GM12878 (cell line): ENCODE measurements at regions not wholly inside any gene's neighbourhood (a gene's known extent, or its start where the extent isn't known, plus 50 kb on each side); places are given as distances from the start of the nearest gene placed in this dataset.

Experiments
- BHLHE40 ChIP-seq, 2 experiments: fragments of 450-650 bp in 1 of 2; IDR thresholded peaks; 2 replicates each; pipeline ENCODE4 v1.6.1; 2011 to 2017; ENCODE audit warnings: low read depth in 2 of 2, borderline replicate concordance in 1 of 2, improper control_type of control experiment in 1 of 2, low read length in 1 of 2, mild to moderate bottlenecking in 1 of 2
- CEBPB ChIP-seq, 2 experiments: fragments of 150-350 bp in 1 of 2; IDR thresholded peaks; 2 replicates each; pipeline ENCODE4 v1.6.1; 2012 to 2014; ENCODE audit warnings: low read depth in 2 of 2, low read length in 2 of 2, borderline replicate concordance in 1 of 2, inconsistent platforms in 1 of 2
- CTCF ChIP-seq, 3 experiments: IDR thresholded peaks in 2 of 3; conservative IDR thresholded peaks in 1 of 3; 2 replicates each; pipeline ENCODE4 v1.5.1; 2011; ENCODE audit warnings: low read depth in 3 of 3, low read length in 3 of 3, mild to moderate bottlenecking in 3 of 3, control low read depth in 2 of 3, moderate library complexity in 2 of 3, inconsistent platforms in 1 of 3, mixed read lengths in 1 of 3; ENCODE audit not compliant: control insufficient read depth in 2 of 3, insufficient read depth in 1 of 3; ENCODE audit errors: extremely low read depth in 1 of 3
- MAX ChIP-seq: IDR thresholded peaks from 2 replicates; pipeline ENCODE4 v1.6.1; 2012; ENCODE audit warnings: low read depth, low read length, improper control_type of control experiment
- NBN ChIP-seq: fragments of 450-650 bp; IDR thresholded peaks from 2 replicates; pipeline ENCODE4 v1.6.1; 2016
- NR2C2 ChIP-seq: IDR thresholded peaks from 2 replicates; pipeline ENCODE4 v1.6.1; 2011; ENCODE audit warnings: borderline replicate concordance, low read depth; ENCODE audit not compliant: control insufficient read depth, insufficient read length
- PAX8 ChIP-seq: fragments of 450-650 bp; IDR thresholded peaks from 2 replicates; pipeline ENCODE4 v1.6.1; 2017; ENCODE audit warnings: mild to moderate bottlenecking, moderate library complexity
- POLR2A ChIP-seq: IDR thresholded peaks from 2 replicates; pipeline ENCODE4 v1.6.1; 2011; ENCODE audit warnings: low read depth, mild to moderate bottlenecking, low read length
- POLR2AphosphoS2 ChIP-seq: IDR thresholded peaks from 2 replicates; pipeline ENCODE4 v1.6.1; 2011; ENCODE audit warnings: low read depth, mild to moderate bottlenecking, low read length, improper control_type of control experiment, moderate library complexity
- STAT3 ChIP-seq: IDR thresholded peaks from 2 replicates; pipeline ENCODE4 v1.6.1; 2011; ENCODE audit warnings: low read depth, low read length, improper control_type of control experiment
- TCF3 ChIP-seq: IDR thresholded peaks from 2 replicates; pipeline ENCODE4 v1.6.1; 2012; ENCODE audit warnings: low read depth, mild to moderate bottlenecking, low read length, borderline replicate concordance; ENCODE audit not compliant: insufficient read depth
- TCF7 ChIP-seq: IDR thresholded peaks from 2 replicates; pipeline ENCODE4 v1.6.1; 2014; ENCODE audit warnings: antibody characterized with exemption, borderline replicate concordance
- ZNF687 ChIP-seq: fragments of 450-650 bp; IDR thresholded peaks from 2 replicates; pipeline ENCODE4 v1.6.1; 2017; ENCODE audit warnings: mild to moderate bottlenecking, moderate library complexity

- TF ChIP-seq TCF7, result no peak
- peak; percentile 60; the same call in 1 of the 2 replicates for TF ChIP-seq NBN
- no peak for TF ChIP-seq STAT3
- TF ChIP-seq ZNF687, result peak; percentile 98
- no peak for TF ChIP-seq PAX8
- TF ChIP-seq BHLHE40 (IDR thresholded peaks at IDR 0.05; ENCODE audit: borderline replicate concordance in 1 of 2, low read depth in 2 of 2, low read length in 1 of 2), result peak; percentile 99 to 100
- peak; percentile 79; the same call in 1 of the 2 replicates for TF ChIP-seq TCF3
- TF ChIP-seq CTCF (IDR thresholded peaks at IDR 0.05 in 2 of 3, conservative IDR thresholded peaks at IDR 0.05 in 1 of 3; ENCODE audit: control insufficient read depth in 2 of 3, extremely low read depth in 1 of 3, insufficient read depth in 1 of 3, low read depth in 3 of 3, low read length in 3 of 3), result peak; percentile 70 to 79 (median 73)
- TF ChIP-seq CEBPB (IDR thresholded peaks at IDR 0.05; ENCODE audit: borderline replicate concordance in 1 of 2, low read depth in 2 of 2, low read length in 2 of 2), result no peak
- peak; percentile 66; the same call in 1 of the 2 replicates for TF ChIP-seq POLR2AphosphoS2
- peak; percentile 81 for TF ChIP-seq POLR2A
- peak; percentile 80; the same call in 1 of the 2 replicates for TF ChIP-seq MAX
- no peak for TF ChIP-seq NR2C2
These were observed 62.6 kb upstream of the CLDN14 start for GRCh38 chr21:36542312-36543101.
